ENCODE measurements at regions not wholly inside any gene's neighbourhood (a gene's known extent, or its start where the extent isn't known, plus 50 kb on each side); places are given as distances from the start of the nearest gene placed in this dataset.

DNA sequence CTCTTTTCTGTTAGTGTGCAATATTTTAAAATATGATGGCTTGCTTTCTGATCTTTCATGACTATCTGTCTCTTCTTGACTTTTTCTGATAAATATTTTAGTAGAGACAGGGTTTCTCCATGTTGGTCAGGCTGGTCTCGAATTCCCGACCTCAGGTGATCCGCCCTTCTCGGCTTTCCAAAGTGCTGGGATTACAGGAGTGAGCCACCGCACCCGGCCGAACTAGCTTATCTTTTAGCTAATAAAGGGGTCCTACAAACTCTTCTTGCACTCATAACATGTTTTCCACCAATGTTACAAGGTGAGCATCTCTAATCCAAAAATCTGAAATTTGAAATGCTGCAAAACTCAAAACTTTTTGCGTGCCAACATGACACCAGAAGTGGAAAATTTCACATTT, 535.2 kb upstream of the PCDH20 start:
- Histone ChIP-seq H3K27ac (ENCODE audit: low read depth, low read length) (no peak overlapping the region), H3K4me3 (ENCODE audit: low read depth, low read length) (no peak overlapping the region), H3K27me3 (ENCODE audit: control insufficient read depth, insufficient read depth, low read length) (no peaks in the 10 kb centered on the region), H3K9me3 (ENCODE audit: control insufficient read depth, insufficient read depth, low read length) (no peaks in the 10 kb centered on the region)
- TF ChIP-seq, protein P1, sequence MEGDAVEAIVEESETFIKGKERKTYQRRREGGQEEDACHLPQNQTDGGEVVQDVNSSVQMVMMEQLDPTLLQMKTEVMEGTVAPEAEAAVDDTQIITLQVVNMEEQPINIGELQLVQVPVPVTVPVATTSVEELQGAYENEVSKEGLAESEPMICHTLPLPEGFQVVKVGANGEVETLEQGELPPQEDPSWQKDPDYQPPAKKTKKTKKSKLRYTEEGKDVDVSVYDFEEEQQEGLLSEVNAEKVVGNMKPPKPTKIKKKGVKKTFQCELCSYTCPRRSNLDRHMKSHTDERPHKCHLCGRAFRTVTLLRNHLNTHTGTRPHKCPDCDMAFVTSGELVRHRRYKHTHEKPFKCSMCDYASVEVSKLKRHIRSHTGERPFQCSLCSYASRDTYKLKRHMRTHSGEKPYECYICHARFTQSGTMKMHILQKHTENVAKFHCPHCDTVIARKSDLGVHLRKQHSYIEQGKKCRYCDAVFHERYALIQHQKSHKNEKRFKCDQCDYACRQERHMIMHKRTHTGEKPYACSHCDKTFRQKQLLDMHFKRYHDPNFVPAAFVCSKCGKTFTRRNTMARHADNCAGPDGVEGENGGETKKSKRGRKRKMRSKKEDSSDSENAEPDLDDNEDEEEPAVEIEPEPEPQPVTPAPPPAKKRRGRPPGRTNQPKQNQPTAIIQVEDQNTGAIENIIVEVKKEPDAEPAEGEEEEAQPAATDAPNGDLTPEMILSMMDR (IDR thresholded peaks at IDR 0.05; ENCODE audit: low read depth, low read length) = no peak
- POLR2A ChIA-PET = no interaction called here
- DNase-seq (ENCODE audit: low read depth, low spot score) = no peak
- CTCF ChIA-PET = no interaction called here

DNA sequence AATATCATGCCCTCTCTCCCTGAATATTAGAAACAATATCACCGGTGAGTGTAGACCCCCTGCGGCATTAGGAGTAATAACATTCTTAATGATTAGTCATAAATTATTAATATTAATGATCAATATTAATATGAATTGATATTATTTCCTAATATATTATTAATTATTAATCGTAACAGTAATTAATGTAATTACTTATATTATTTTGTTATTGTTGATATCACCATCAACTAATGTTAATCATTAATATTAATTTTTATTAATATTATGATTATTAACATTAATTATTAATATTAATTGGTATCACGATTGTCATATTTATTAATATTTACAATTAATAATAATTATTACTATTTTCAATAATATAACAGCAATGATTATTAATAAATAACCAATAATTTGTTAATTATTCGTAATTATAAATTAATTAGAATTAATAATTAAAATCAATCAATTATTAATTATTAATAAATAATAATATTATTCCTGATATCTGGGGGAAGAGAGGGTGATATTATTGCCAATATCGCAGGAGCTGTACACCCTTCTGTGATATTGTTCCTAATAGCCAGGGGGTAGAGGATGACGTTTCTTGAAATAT, 528.8 kb upstream of the PCDH20 start:
- POLR2A ChIA-PET = no interaction called here
- TF ChIP-seq, protein P1 (IDR thresholded peaks at IDR 0.05; ENCODE audit: low read depth, low read length) = no peak
- no peaks in the 10 kb centered on the region for H3K27me3 ChIP-seq (ENCODE audit: control insufficient read depth, insufficient read depth, low read length)

DNA sequence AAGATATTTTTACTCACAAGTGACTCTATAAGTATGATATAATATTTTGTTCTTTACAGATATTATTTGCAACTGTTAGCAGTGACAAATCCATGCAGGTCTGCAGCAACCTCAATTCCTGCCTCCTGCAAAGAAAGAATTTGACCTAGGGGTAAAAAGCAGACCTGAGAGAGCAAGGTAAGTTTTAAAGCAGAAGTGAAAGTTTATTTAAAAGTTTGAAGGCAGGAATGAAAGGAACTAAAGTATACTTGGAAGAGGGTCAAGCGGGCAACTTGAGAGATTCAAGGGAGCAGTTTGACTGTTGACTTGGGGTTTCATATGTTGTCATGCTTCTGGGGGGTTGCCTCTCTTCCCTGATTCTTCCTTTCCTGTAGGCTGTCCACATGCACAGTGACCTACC, 520.1 kb upstream of the PCDH20 start:
- ChIA-PET POLR2A (no interaction called here), CTCF (no interaction called here)
- Histone ChIP-seq H3K27me3 (ENCODE audit: control insufficient read depth, insufficient read depth, low read length) (no peaks in the 10 kb centered on the region), H3K27ac (ENCODE audit: low read depth, low read length) (no peak overlapping the region), H3K9me3 (ENCODE audit: control insufficient read depth, insufficient read depth, low read length) (no peaks in the 10 kb centered on the region), H3K4me3 (ENCODE audit: low read depth, low read length) (no peak overlapping the region)
- DNase-seq (ENCODE audit: low read depth, low spot score) = no peak
- TF ChIP-seq, protein P1 (IDR thresholded peaks at IDR 0.05; ENCODE audit: low read depth, low read length) = no peak

More for the DNA sequence above, 528.8 kb upstream of the PCDH20 start:
- H3K4me3 ChIP-seq (ENCODE audit: low read depth, low read length) = no peak overlapping the region
- DNase-seq (ENCODE audit: low read depth, low spot score) = no peak
- H3K9me3 ChIP-seq (ENCODE audit: control insufficient read depth, insufficient read depth, low read length) = no peaks in the 10 kb centered on the region
- CTCF ChIA-PET = no interaction called here
- no peak overlapping the region for H3K27ac ChIP-seq (ENCODE audit: low read depth, low read length)

DNA sequence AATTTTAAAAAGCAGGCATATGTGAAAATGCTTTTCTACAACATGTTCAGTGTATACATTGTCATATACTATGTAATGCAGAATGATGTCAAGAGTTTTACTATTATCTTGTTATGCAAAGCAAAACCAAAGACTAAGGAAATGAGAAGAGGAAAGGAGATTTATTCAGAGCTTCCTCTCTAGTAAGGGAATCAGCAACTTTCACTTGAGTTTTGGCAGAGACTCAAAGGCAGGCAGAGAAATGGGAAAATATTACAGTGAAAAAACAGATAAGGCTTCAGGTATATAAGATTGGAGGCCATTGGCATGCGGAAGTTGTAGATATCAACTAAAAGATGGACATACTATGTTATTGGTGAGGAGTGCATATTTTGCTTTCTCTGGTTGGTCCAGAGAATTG, 512.0 kb upstream of the PCDH20 start:
- TF ChIP-seq, protein P1 (IDR thresholded peaks at IDR 0.05; ENCODE audit: low read depth, low read length) = no peak
- no peak for DNase-seq (ENCODE audit: low read depth, low spot score)
- Histone ChIP-seq H3K4me3 (ENCODE audit: low read depth, low read length) (no peak overlapping the region), H3K9me3 (ENCODE audit: control insufficient read depth, insufficient read depth, low read length) (no peaks in the 10 kb centered on the region), H3K27me3 (ENCODE audit: control insufficient read depth, insufficient read depth, low read length) (no peaks in the 10 kb centered on the region), H3K27ac (ENCODE audit: low read depth, low read length) (no peak overlapping the region)
- CTCF ChIA-PET = no interaction called here
- POLR2A ChIA-PET = no interaction called here

DNA sequence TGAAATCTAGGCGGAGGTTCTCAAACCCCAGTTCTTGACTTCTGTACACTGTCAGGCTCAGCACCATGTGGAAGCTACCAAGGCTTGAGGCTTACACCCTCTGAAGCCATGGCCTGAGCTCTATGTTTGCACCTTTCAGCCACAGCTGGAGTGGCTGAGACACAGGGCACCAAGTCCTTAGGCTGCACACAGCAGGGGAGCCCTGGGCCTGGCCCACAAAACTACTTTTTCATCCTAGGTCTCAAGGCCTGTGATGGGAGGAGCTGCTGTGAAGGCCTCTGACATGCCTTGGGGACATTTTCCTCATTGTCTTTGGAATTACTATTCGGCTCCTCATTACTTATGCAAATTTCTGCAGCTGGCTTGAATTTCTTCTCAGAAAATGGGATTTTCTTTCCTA, 503.2 kb upstream of the PCDH20 start:
- DNase-seq (ENCODE audit: low read depth, low spot score) = no peak
- ChIA-PET CTCF (no interaction called here), POLR2A (no interaction called here)
- H3K27ac ChIP-seq (ENCODE audit: low read depth, low read length) = no peak overlapping the region
- TF ChIP-seq, protein P1 (IDR thresholded peaks at IDR 0.05; ENCODE audit: low read depth, low read length) = no peak
- H3K4me3 ChIP-seq (ENCODE audit: low read depth, low read length) = no peak overlapping the region
- no peaks in the 10 kb centered on the region for H3K9me3 ChIP-seq (ENCODE audit: control insufficient read depth, insufficient read depth, low read length)
- H3K27me3 ChIP-seq (ENCODE audit: control insufficient read depth, insufficient read depth, low read length) = no peaks in the 10 kb centered on the region

Data from AG04450 (cell line).